GM18909 (cell line): ENCODE measurements at regions not wholly inside any gene's neighbourhood (a gene's known extent, or its start where the extent isn't known, plus 50 kb on each side); places are given as distances from the start of the nearest gene placed in this dataset.
"Not testable (repeated sequence)": the region's sequence is repeated elsewhere in the genome, so short reads cannot be mapped to it uniquely, and the experiment has no call there.

Experiments
- ATAC-seq: cut with Tn5 transposase; IDR thresholded peaks from one replicate; pipeline ENCODE4 v1.9.1; 2021; ENCODE audit warnings: mild to moderate bottlenecking; ENCODE audit not compliant: unreplicated experiment, poor library complexity

DNA sequence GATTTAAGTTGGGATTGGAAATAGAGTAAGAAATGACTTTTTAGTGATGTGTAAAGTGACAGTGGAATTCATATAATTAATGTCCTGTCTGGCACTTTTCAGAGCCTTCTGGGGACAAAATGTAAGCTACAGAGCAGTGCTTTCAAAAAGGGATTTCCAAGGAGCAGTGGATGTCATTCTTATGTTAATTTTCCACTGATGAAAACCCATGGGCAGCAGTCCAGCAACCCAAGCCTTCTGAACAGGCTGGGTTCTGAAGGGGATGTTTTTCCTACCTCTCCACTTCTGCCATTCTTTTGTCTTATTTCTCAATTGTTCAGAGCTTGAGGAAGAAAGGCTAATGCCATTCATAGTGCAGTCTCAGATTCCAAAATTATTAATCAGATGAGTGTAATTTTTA is 717.6 kb upstream of the HS3ST1 start:
- ATAC-seq, result no peak

DNA sequence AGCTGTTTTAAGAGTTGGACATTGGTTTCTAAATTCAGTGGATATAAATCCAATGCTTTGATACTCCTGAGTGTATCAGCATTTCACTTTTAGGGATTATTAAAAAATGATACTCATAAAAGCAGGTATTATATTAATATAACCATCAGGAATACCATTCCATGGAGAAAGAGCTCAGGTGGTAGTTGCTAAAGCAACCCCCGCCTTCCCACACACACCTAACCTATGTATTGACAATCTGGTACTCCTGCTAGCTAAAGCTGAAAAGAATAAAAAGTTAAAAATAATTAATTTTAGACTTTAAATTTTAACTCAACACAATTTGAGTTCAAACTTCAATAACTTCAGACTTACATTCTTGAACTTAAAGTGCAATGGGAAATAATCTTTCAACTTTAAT is 717.1 kb upstream of the HS3ST1 start:
- no peak for ATAC-seq

DNA sequence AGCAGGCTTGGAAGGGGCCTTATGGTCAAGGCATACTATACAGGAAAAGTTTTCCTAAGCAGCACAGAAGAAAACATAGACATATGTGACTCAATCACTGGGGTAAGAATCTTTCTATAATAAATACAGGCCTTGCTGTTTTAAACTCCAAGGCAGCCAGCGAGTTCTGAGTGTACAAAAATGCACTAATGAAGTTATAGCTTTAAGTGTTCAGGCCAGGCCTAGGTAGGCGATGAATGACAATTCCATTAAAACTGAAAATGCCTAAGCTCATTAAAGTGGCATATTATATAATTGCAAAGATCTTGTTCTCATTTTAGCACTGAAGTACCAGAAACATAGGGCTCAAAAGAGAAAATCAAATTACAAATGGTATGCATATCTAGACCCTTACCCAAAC is 716.4 kb upstream of the HS3ST1 start:
- no peak for ATAC-seq

DNA sequence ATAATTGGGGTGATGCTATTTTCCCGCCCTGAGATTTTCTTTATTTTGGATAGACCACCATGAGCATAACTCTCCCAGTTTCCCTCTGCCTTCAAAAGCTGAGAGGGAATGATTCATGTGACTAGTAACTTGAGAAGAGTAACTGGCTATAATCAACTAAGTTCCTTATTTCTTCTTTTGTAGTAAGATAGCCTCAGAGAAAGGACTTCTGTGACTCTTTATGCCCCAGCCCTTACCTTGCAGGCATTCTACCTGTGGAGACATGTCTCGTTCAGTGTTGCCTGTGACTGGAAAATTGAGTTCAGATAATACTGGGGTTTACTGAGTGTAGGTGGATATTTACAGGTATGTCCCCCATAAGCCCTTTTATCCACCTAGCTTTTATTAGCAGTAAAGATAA is 715.4 kb upstream of the HS3ST1 start:
- ATAC-seq, result no peak

DNA sequence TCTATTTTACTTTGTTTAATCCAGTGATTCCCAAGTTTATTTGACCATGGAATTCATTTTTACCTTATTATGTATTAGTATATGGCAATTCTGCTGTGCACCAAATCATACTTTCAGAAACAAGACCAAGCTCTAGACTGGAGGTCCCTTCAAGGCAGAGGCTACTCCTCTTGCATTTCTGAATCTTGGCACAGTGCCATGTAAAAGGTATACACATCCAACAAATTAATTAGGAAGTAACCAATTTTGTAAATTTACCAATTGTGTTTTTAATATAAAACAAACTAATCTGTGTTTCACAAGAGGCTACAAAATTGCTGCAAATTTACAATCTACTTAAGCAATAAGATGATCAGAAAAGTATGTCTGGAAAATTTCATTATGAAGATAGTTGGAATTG is 712.2 kb upstream of the HS3ST1 start:
- no peak for ATAC-seq

DNA sequence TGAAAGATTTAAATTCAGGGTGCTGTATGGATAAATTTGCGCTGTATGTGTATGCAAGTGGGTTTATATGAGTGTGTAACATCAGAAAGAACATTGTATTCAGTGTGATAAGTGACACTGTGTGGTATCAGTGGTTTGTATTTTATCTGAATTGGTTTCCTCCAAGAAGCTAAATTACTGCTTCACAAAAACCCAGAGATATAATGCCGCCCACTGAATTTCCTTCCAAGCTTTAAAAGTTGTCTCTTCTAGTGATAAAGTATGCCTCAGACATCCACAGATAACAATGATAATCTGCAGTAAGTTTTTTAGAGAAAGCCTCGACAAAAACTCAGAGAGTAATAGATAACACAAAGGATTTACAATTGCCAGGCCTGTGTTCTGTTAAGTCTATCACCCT is 710.6 kb upstream of the HS3ST1 start:
- no peak for ATAC-seq

DNA sequence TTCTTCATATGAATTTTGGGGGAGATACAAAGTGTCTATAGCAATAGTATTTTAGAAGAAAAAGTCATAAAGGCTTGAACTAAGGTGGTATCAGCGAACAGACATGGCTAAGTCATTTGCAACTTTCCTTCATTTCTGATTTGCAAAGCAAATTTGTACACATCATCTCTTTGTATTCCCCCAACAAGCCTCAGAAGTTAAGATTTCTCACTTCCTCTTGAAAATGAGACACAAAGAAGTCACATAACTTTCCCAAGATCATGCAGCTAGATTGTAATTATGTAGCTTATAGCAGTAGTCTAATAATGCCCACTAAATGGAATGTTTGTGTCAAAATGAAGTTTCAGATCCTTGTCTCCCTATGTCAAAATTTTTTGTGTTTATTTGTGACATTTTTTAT is 709.8 kb upstream of the HS3ST1 start:
- ATAC-seq, result no peak

DNA sequence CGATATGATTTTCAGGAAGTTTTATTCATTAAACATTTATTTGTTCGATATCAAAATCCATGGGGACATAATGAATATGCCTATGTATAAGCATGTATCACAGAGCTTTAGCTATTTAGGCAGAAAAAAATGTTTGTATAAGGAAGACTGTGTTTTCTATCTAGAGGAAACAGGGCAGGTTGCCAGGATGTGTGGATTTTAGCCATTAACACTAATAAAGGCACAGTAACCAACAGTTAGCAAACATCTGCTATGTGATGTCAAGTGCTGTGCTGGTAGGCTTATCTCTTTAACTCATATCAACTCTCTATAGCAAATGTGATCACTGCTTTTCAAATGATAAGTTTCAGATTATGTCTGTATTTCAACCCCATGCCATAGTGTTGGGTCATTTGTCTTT is 708.9 kb upstream of the HS3ST1 start:
- ATAC-seq, result no peak

DNA sequence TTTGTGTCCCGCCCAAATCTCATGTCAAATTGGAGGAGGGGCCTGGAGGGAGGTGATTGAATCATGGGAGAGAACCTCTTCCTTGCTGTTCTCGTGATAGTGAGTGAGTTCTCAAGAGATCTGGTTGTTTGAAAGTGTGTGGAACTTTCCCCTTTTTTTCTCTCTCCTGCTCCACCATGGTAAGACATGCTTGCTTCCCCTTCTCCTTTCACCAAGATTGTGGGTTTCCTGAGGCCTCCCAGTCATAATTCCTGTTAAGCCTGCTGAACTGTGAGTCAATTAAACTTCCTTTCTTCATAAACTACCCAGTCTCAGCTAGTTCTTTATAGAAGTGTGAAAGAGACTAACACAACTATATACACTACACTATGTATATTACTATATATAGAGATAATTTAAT is 697.8 kb upstream of the HS3ST1 start:
- ATAC-seq, result no peak

DNA sequence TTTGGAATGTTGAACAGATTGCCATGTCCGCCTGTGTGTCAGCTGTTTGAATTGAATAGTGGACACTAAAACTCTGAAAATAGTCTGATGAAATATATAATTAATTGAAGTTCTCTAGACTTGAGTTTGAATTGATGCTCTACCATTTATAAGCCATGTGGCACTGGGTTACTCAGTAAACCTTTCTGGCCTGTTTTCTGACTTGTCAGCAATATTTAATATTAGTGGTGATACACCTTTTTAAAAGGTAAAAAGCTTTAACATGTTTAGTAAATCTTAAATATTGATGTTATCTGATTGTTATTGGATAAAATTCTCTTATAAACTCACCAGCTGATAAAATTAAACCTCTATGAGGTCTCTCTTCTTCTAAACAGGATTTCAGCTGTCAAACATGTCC is 695.4 kb upstream of the HS3ST1 start:
- no peak for ATAC-seq

DNA sequence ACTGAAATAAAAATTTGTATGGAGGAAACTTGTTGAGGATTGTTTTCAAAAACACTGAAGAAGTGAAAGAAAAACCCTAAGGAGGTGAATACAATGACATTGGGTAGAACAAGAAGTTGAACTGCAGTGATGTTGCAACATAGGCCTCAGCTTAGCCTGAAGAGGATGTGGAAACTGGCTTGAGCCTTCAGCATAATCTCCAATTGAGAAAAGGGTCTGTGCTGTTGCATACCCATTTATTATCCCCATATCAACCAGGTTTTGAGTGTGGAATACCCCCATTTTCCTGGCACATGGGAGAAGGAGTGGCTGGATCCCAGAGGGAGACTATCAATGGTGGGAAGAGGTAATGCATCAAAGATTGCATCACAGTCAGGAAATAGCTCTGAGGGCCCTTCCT is 695.0 kb upstream of the HS3ST1 start:
- ATAC-seq, result no peak

DNA sequence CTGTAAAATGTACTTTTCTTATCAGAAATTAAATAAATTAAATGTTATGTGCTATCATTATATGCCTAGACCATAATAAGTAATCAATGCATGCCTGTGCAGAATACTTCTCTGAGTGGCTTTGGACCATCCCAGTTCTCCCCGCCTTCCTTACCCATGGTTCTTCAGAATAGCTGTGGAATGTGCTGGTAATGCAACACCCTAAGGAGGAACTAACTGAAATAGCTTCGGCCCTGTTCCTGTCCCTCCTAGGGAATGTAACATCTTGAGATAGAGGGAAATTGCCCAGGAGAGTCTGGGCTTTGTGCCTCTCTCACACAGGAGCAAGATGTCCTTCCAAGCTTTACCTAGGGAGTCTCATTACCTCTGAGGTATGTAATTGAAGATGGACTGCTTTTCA is 693.6 kb upstream of the HS3ST1 start:
- ATAC-seq, result no peak

DNA sequence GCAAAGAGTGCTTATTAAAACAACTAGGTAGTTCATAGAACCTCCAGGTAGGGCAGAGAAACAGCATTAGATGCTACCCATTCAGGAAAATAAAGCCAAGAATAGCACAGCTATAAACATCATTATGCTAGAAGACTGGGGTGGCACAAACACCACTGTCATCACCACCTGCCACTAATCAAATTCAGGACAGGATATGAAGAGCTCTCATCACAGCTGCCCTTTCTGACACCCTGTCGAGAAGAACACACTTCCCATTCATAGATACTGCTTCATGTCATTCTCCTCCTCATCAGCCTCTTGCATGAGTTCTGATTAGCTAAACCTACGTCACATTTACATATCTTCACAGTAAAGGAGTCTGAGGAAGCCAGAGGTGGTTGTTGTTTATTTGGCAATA is 692.3 kb upstream of the HS3ST1 start:
- ATAC-seq, result no peak

DNA sequence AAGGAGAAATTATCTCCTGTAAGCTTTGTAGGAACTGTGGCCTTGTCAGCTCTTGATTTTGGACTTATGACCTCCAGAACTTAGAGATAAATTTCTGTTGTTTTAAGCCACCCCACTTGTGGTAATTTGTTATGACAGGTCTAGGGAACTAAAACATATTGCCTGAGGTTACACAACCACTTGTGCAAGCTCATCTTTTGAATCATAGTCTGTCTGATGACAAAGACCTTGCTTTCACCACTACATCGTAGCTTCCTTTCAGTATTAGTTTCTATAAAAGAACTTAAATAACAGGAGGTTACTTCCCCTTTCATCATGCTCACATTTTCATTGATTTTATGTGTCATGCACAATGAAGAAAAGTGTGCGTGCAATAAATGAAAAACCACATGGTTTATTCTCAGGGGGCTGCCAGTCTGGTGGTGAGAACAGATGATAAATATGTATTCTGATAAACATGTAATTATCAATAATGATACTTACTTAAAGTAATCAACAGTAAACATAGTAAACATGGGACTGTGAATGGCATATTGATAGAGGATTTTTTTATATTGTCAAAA is 690.0 kb upstream of the HS3ST1 start:
- ATAC-seq, result no peak

DNA sequence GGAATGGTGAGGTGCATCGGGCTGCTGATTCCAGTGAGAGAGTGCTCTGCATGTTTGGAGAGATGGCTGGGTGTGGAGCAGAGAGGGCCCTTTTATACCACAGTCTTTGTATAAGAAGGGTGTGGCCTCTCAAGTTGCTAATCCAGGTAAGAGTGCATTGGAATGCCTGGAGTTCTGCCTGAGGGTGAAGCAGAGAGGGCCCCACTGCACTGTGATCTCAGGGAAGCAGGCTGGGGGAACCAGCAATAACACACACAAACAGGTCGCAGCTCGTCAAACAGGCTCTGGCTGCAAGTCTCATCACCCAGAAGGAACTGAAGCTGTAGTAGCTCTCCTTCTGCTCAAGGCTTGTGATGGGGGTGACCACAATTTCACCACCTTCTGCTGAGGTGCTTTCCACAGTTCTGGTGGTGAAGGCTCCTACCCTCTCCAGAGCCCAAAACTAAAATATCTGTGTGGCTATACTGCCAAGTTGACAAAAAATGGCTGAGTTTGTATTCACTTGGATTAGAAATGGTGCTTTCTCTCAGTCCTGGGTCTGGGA is 687.4 kb upstream of the HS3ST1 start:
- ATAC-seq, result no peak

DNA sequence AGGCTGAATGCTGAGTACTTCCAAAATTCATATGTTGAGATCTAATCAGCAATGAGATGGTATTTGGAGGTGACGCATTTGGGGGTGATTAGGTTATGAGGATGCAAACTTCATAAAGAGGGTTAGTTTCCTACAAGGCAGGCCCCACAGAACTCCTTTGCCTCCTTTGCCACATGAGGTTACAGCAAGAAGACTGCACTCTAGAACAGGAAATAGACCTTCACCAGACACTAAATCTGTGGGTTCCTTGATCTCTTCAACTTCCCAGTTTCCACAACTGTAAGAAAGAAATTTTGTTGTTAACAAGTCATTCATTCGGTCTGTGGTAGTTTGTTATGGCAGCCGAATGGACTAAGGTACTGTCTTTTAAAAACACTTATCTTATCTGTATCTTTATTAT is 681.9 kb upstream of the HS3ST1 start:
- no peak for ATAC-seq

DNA sequence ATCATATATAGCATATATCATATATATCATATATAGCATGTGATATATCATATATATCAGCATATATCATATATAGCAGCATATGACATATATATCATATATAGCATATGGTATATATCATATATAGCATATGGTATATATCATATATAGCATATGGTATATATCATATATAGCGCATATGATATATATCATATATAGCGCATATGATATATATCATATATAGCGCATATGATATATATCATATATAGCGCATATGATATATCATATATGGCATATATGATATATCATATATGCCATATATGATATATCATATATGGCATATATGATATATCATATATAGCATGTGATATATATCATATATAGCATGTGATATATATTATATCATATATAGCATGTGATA is 680.4 kb upstream of the HS3ST1 start:
- ATAC-seq, result not testable (repeated sequence)

DNA sequence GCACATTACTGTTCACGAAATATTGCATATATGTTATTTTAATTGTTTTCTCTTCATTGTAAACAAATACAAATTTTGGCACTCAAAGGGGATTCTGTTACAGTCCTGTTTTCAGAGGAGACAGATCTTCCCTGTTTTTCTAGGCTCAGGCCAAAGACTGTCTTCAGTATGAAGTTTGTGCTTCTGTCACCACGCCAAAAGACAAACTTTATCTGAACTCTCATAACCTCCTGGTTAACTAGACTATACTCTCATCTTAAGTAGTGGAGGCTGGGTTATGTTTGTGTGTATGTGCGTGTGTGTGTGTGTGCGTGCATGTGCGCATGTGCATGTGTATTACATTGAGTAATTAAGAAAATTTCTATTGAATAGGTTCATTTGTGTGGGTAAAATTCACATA is 676.8 kb upstream of the HS3ST1 start:
- no peak for ATAC-seq

DNA sequence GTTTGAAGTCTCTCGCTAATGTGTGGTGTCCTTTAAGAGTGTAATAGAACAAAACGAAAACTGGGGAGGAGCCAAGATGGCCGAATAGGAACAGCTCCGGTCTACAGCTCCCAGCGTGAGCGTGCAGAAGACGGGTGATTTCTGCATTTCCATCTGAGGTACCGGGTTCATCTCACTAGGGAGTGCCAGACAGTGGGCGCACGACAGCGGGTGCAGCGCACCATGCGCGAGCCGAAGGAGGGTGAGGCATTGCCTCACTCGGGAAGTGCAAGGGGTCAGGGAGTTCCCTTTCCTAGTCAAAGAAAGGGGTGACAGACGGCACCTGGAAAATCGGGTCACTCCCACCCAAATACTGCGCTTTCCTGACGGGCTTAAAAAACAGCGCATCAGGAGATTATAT is 661.2 kb upstream of the HS3ST1 start:
- not testable (repeated sequence) for ATAC-seq

DNA sequence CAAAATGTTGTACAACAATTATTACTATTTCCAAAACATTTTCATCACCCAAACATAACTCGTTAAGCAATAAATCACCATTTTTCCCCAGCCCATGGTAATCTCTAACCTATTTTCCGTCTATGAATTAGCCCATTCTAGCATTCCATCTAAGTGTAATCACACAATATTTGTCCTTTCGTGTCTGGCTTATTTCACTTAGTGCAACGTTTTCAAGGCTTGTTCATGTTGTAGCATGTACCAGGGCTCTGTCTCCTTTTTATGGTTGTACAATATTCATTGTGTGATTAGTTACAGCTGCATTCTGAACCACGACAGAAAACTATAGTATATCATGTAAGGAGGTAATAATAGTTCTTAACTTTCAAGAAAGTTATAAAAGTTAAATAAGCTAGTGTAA is 656.0 kb upstream of the HS3ST1 start:
- ATAC-seq, result no peak

DNA sequence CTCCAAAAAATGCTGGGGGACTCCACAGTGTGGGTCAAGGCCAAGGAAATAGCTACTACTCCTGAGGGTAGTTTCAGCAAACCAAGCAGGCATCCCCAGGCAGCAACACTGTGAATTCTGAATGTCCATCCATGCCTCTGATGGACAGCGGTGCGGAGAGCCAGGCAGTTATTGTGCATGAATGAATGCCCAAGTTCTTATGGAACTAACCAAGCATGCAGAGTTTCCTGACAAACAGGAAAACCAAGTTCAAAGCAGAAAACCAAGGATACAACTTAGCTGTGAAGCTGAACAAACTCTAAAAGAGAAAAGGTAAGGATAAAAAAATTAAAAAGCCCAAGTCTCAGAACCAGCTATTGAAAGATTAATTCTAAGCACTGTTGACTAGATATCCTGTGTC is 642.6 kb upstream of the HS3ST1 start:
- no peak for ATAC-seq

DNA sequence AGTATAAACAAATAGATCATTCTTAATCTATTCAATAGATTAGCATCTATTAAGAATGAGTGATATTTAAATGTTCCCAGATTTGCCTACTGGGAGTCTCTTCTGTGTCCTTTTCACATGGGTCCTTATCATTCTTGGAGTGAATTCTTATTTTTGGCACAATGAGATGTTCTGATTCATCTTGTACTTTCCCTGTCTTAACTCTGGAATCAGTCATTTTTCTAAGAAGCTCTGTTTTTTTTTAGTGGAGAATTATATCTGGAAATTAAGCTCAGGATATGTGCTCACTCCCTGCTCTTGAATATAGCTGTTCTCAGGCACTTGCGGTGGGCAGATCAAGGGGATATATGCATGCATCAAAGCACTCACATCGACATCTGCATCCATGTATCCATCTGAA is 625.3 kb upstream of the HS3ST1 start:
- ATAC-seq, result no peak

DNA sequence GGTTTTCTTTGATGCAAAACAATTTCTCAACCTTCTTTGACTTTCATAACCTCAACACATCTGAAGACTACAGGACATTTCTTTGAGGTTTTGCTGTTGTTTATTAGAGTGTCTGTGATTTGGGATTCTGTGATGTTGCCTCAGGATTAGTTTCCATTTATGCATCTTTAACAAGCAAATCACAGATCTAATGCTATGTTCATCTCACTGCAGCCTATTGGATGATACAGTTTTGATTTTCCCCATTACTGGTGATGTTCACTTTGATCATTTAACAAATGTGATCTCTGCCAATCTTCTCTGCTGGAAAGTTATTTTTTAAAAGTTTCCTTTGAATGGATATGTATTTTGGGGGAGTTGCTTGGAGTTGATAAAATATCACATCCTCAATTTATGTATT is 624.9 kb upstream of the HS3ST1 start:
- no peak for ATAC-seq
